SK-N-SH (cell line): ENCODE measurements at regions not wholly inside any gene's neighbourhood (a gene's known extent, or its start where the extent isn't known, plus 50 kb on each side); places are given as distances from the start of the nearest gene placed in this dataset.

Experiments used
- CTCF ChIA-PET: fragments of 300-600, 350-600 bp; formaldehyde crosslinking; extraction: SDS; loops from one replicate; lab custom pipeline; 2021; lab: Yijun Ruan, JAX
- POLR2A ChIA-PET: fragments of 350-600 bp; sonication (Branson Sonifier 250); formaldehyde crosslinking; extraction: SDS; loops from one replicate; lab custom pipeline; 2020; ENCODE audit warnings: antibody characterized with exemption, inconsistent platforms; lab: Yijun Ruan, JAX
- DNase-seq: peaks from one replicate; pipeline ENCODE4 v3.0.0; 2012
- H2AFZ ChIP-seq: fragments of 200-600 bp; sonication (generic); 2 replicates; pipeline ENCODE4 v1.8.1; 2016; ENCODE audit warnings: antibody characterized with exemption, mild to moderate bottlenecking, low read depth
- H3F3A ChIP-seq: fragments of 200-600 bp; sonication (generic); replicated peaks from 2 replicates; pipeline ENCODE3; 2016; ENCODE audit warnings: antibody characterized with exemption, mild to moderate bottlenecking; ENCODE audit not compliant: insufficient read depth
- H3K27ac ChIP-seq, 2 experiments: fragments of 200-500 bp in 1 of 2; fragments of 200-600 bp in 1 of 2; sonication (Bioruptor generic) in 1 of 2; sonication (generic), shearing (Covaris generic) in 1 of 2; 2 replicates each; pipeline versions ENCODE4 v1.5.1 to v1.6.1; 2014 to 2016; ENCODE audit warnings: low read depth in 2 of 2, inconsistent platforms in 1 of 2, low read length in 1 of 2, mild to moderate bottlenecking in 1 of 2, mixed read lengths in 1 of 2
- H3K27me3 ChIP-seq: fragments of 200-600 bp; sonication (generic), shearing (Covaris generic); 2 replicates; pipeline ENCODE4 v1.6.1; 2016; ENCODE audit warnings: mixed run types; ENCODE audit not compliant: insufficient read depth
- H3K36me3 ChIP-seq, 2 experiments: fragments of 200-500 bp in 1 of 2; fragments of 200-600 bp in 1 of 2; sonication (Bioruptor generic) in 1 of 2; sonication (generic) in 1 of 2; replicated peaks in 1 of 2; 2 replicates each; pipeline versions ENCODE3 to v1.5.1; 2014 to 2016; ENCODE audit warnings: low read length in 1 of 2, mild to moderate bottlenecking in 1 of 2; ENCODE audit not compliant: insufficient read depth in 2 of 2, control insufficient read depth in 1 of 2
- H3K4me1 ChIP-seq, 2 experiments: fragments of 200-500 bp in 1 of 2; fragments of 200-600 bp in 1 of 2; sonication (Bioruptor generic) in 1 of 2; sonication (generic), shearing (Covaris generic) in 1 of 2; 2 replicates each; pipeline versions ENCODE4 v1.5.1 to v1.6.1; 2014 to 2016; ENCODE audit warnings: low read depth in 1 of 2, low read length in 1 of 2, mixed run types in 1 of 2; ENCODE audit not compliant: insufficient read depth in 2 of 2, control insufficient read depth in 1 of 2
- H3K4me2 ChIP-seq: fragments of 200-600 bp; sonication (generic), shearing (Covaris generic); 2 replicates; pipeline ENCODE4 v1.6.1; 2017; ENCODE audit warnings: mixed run types
- H3K4me3 ChIP-seq, 2 experiments: fragments of 200-500 bp in 1 of 2; fragments of 200-600 bp in 1 of 2; sonication (Bioruptor generic) in 1 of 2; sonication (generic), shearing (Covaris generic) in 1 of 2; 2 replicates each; pipeline versions ENCODE4 v1.5.1 to v1.8.1; 2014 to 2016; ENCODE audit warnings: low read depth in 2 of 2, inconsistent platforms in 1 of 2, low read length in 1 of 2, mild to moderate bottlenecking in 1 of 2, mixed read lengths in 1 of 2, moderate library complexity in 1 of 2
- H3K79me2 ChIP-seq: fragments of 200-600 bp; sonication (generic); 2 replicates; pipeline ENCODE4 v1.8.1; 2017; ENCODE audit warnings: mild to moderate bottlenecking; ENCODE audit not compliant: insufficient read depth
- H3K9ac ChIP-seq: fragments of 200-600 bp; sonication (generic); 2 replicates; pipeline ENCODE4 v1.6.1; 2017; ENCODE audit warnings: mixed run types
- H3K9me2 ChIP-seq: fragments of 200-600 bp; sonication (generic); 2 replicates; pipeline ENCODE4 v1.6.1; 2017; ENCODE audit warnings: mixed run types
- H3K9me3 ChIP-seq: fragments of 200-600 bp; sonication (generic); 2 replicates; pipeline ENCODE4 v1.6.1; 2017; ENCODE audit warnings: mixed run types, mild to moderate bottlenecking, moderate library complexity
- H4K20me1 ChIP-seq: fragments of 200-600 bp; sonication (generic); 2 replicates; pipeline ENCODE4 v1.6.1; 2017; ENCODE audit warnings: mild to moderate bottlenecking, mixed run types; ENCODE audit not compliant: insufficient read depth
- CHD2 ChIP-seq: fragments of 150-350 bp; IDR thresholded peaks from 2 replicates; pipeline ENCODE4 v1.6.1; 2018; ENCODE audit warnings: low read length; ENCODE audit not compliant: partially characterized antibody
- FOSL2 ChIP-seq: IDR thresholded peaks from 2 replicates; pipeline ENCODE4 v1.4.0; 2012; ENCODE audit warnings: low read depth, mild to moderate bottlenecking, moderate library complexity, borderline replicate concordance
- FOXJ3 ChIP-seq: sonication (generic); formaldehyde crosslinking; IDR thresholded peaks from 2 replicates; pipeline ENCODE4 v1.5.1; 2020; ENCODE audit warnings: mild to moderate bottlenecking, missing genetic modification reagents
- FOXM1 ChIP-seq: IDR thresholded peaks from 2 replicates; pipeline ENCODE4 v1.4.0; 2012; ENCODE audit warnings: low read depth, mild to moderate bottlenecking
- GABPA ChIP-seq: IDR thresholded peaks from 2 replicates; pipeline ENCODE4 v1.4.0; 2012; ENCODE audit warnings: low read depth, mild to moderate bottlenecking
- JUND ChIP-seq: IDR thresholded peaks from 2 replicates; pipeline ENCODE4 v1.4.0; 2012
- MAX ChIP-seq: IDR thresholded peaks from 2 replicates; pipeline ENCODE4 v1.4.0; 2012; ENCODE audit warnings: low read depth
- MEF2A ChIP-seq: IDR thresholded peaks from 2 replicates; pipeline ENCODE4 v1.4.0; 2012; ENCODE audit warnings: low read depth, borderline replicate concordance
- RCOR1 ChIP-seq: fragments of 150-350 bp; IDR thresholded peaks from 2 replicates; pipeline ENCODE4 v1.6.1; 2017; ENCODE audit warnings: antibody characterized with exemption, low read length
- RFX5 ChIP-seq: IDR thresholded peaks from 2 replicates; pipeline ENCODE4 v1.6.1; 2012; ENCODE audit warnings: mild to moderate bottlenecking, improper control_type of control experiment, low read length
- RXRA ChIP-seq: IDR thresholded peaks from 2 replicates; pipeline ENCODE4 v1.4.0; 2012; ENCODE audit warnings: low read depth, mild to moderate bottlenecking, borderline replicate concordance
- TCF12 ChIP-seq: IDR thresholded peaks from 2 replicates; pipeline ENCODE4 v1.4.0; 2012
- USF2 ChIP-seq: fragments of 150-350 bp; IDR thresholded peaks from 2 replicates; pipeline ENCODE4 v1.6.1; 2017; ENCODE audit warnings: antibody characterized with exemption, low read length, low read depth, borderline replicate concordance
- ZBTB33 ChIP-seq: IDR thresholded peaks from 2 replicates; pipeline ENCODE4 v1.4.0; 2012; ENCODE audit warnings: low read depth, borderline replicate concordance
- TF ChIP-seq, protein P1 (sequence below): fragments of 150-350 bp; IDR thresholded peaks from 2 replicates; pipeline ENCODE4 v1.6.1; 2016; ENCODE audit warnings: mild to moderate bottlenecking, low read depth, low read length
- TF ChIP-seq, protein P2 (sequence below): IDR thresholded peaks from 2 replicates; pipeline ENCODE4 v1.4.0; 2012; ENCODE audit warnings: low read depth, borderline replicate concordance

- no peak for TF ChIP-seq MAX
- TF ChIP-seq FOXM1 = no peak
- TF ChIP-seq GABPA = no peak
- no peak for TF ChIP-seq RFX5
- no peak for TF ChIP-seq JUND
- TF ChIP-seq, protein P1, sequence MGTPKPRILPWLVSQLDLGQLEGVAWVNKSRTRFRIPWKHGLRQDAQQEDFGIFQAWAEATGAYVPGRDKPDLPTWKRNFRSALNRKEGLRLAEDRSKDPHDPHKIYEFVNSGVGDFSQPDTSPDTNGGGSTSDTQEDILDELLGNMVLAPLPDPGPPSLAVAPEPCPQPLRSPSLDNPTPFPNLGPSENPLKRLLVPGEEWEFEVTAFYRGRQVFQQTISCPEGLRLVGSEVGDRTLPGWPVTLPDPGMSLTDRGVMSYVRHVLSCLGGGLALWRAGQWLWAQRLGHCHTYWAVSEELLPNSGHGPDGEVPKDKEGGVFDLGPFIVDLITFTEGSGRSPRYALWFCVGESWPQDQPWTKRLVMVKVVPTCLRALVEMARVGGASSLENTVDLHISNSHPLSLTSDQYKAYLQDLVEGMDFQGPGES = no peak
- no peak for TF ChIP-seq USF2
- TF ChIP-seq RCOR1 = no peak
- TF ChIP-seq CHD2 = no peak
- no peak for TF ChIP-seq ZBTB33
- TF ChIP-seq FOXJ3 (CRISPR knock-in tag) = no peak
- TF ChIP-seq, protein P2, sequence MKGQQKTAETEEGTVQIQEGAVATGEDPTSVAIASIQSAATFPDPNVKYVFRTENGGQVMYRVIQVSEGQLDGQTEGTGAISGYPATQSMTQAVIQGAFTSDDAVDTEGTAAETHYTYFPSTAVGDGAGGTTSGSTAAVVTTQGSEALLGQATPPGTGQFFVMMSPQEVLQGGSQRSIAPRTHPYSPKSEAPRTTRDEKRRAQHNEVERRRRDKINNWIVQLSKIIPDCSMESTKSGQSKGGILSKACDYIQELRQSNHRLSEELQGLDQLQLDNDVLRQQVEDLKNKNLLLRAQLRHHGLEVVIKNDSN = no peak
- no peak for TF ChIP-seq TCF12
- TF ChIP-seq MEF2A = no peak
- TF ChIP-seq RXRA = no peak
- TF ChIP-seq FOSL2 = no peak
- H3K36me3 ChIP-seq = no peaks in the 10 kb centered on the region
- H3K4me3 ChIP-seq = no peak overlapping the region
- no peak for DNase-seq
- ChIA-PET POLR2A (no interaction called here), CTCF (interaction anchor here (1.9 kb wide), 1 partner anchor 27 kb away, joined by 4 read pairs; no protein-coding TSS in a partner anchor)
- no peaks in the 10 kb centered on the region for H3K9me2 ChIP-seq
- H3K27me3 ChIP-seq = no peaks in the 10 kb centered on the region
- no peak overlapping the region for H3K9ac ChIP-seq
- H3K79me2 ChIP-seq = no peaks in the 10 kb centered on the region
- H4K20me1 ChIP-seq = no peaks in the 10 kb centered on the region
- H3K27ac ChIP-seq = no peak overlapping the region
- no peak overlapping the region for H2AFZ ChIP-seq
- H3K4me1 ChIP-seq = no peaks in the 10 kb centered on the region
- H3K4me2 ChIP-seq = no peak overlapping the region
- H3K9me3 ChIP-seq = no peaks in the 10 kb centered on the region
- H3F3A ChIP-seq = no peaks in the 10 kb centered on the region
Measured at GRCh38 chr5:60437308-60437707, 262.7 kb downstream of the DEPDC1B start.
